ENCODE measurements at regions not wholly inside any gene's neighbourhood (a gene's known extent, or its start where the extent isn't known, plus 50 kb on each side); places are given as distances from the start of the nearest gene placed in this dataset.

DNA sequence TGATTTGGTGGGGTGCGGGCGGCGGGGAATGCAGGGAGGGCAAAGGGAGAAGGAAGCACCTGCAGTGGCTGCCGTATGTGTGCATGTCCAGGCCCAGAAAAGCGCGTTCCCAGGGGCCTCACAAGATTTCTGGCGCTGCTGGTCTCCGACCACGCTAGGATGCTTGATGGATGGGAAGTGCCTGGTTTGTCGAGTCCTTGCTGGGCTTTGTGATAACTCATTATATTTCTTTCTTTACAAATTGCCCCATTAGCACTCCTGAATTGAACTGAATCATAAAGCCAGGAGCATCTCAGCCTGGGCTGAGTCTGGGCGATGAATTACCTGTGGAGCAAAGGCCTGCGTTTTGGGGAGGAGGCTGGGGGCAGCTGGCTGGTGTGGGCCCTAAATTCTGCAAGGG, 69.2 kb upstream of the LMO1 start:
- Histone ChIP-seq H3K4me1 (ENCODE audit: control insufficient read depth in 2 of 2, insufficient read depth in 2 of 2, low read length in 1 of 2) (peaks cover 3 to 22% of the 10 kb centered on the region in 2 donors), H3K27ac (ENCODE audit: low read depth in 2 of 2, low read length in 1 of 2) (no peak overlapping the region), H3K9me3 (ENCODE audit: control insufficient read depth in 2 of 2, insufficient read depth in 1 of 2, low read depth in 1 of 2, low read length in 1 of 2) (no peaks in the 10 kb centered on the region), H3K27me3 (ENCODE audit: control insufficient read depth in 1 of 2, insufficient read depth in 2 of 2, low read length in 2 of 2) (no peaks in the 10 kb centered on the region), H3K4me3 (ENCODE audit: low read depth in 1 of 2, low read length in 2 of 2) (no peak overlapping the region), H3K36me3 (ENCODE audit: control insufficient read depth in 2 of 2, insufficient read depth in 2 of 2, low read length in 1 of 2) (no peaks in the 10 kb centered on the region)
- 83 to 84% methylated on average over 12 of the region's 12 CpGs for WGBS, 2 donors

DNA sequence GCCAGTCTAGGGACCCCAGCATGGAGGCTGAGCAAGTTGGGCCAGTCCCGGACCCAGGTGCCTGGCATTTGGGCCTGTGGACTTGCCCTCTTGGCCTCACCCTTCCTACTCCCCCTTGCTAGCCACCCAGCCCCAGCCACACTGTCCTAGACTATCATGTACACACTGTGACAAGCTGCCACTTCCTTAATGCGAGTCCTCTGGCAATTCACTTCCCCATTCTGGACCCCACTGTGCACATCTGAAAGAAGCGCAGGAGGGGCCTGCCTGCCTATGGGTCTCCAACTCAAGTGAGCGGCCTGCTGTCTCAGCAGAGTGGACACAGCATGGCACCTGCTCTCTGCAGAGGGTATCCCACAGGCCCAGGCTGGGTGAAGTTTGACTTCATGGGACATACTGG, 68.5 kb upstream of the LMO1 start:
- Histone ChIP-seq H3K27ac (ENCODE audit: low read depth in 2 of 2, low read length in 1 of 2) (no peak overlapping the region), H3K4me1 (ENCODE audit: control insufficient read depth in 2 of 2, insufficient read depth in 2 of 2, low read length in 1 of 2) (peaks cover 6 to 22% of the 10 kb centered on the region in 2 donors), H3K27me3 (ENCODE audit: control insufficient read depth in 1 of 2, insufficient read depth in 2 of 2, low read length in 2 of 2) (no peaks in the 10 kb centered on the region), H3K36me3 (ENCODE audit: control insufficient read depth in 2 of 2, insufficient read depth in 2 of 2, low read length in 1 of 2) (no peaks in the 10 kb centered on the region), H3K4me3 (ENCODE audit: low read depth in 1 of 2, low read length in 2 of 2) (no peak overlapping the region), H3K9me3 (ENCODE audit: control insufficient read depth in 2 of 2, insufficient read depth in 1 of 2, low read depth in 1 of 2, low read length in 1 of 2) (no peaks in the 10 kb centered on the region)
- 73 to 84% methylated on average over 4 of the region's 4 CpGs for WGBS, 2 donors

DNA sequence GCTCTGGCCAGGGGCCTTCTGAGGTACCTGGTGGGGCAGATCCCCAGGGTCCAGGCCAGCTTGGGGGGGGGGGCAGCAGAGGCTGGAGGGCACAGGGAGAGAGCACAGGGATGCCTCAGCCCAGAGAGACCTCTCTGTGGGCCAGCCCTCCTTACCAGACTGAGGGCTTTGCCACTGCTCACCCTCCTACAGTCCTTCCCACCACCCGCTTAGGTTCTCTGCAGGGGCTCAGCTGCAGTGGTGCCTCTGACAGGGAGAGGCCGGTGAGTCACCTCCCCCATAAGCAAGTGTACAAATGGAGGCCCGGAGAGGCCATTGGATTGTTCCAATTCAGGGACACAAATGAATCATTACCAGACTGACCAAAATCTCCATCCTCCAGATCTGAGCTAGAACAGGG, 68.1 kb upstream of the LMO1 start:
- Histone ChIP-seq H3K36me3 (ENCODE audit: control insufficient read depth in 2 of 2, insufficient read depth in 2 of 2, low read length in 1 of 2) (no peaks in the 10 kb centered on the region), H3K4me3 (ENCODE audit: low read depth in 1 of 2, low read length in 2 of 2) (no peak overlapping the region), H3K4me1 (ENCODE audit: control insufficient read depth in 2 of 2, insufficient read depth in 2 of 2, low read length in 1 of 2) (peaks cover 6 to 21% of the 10 kb centered on the region in 2 donors), H3K27me3 (ENCODE audit: control insufficient read depth in 1 of 2, insufficient read depth in 2 of 2, low read length in 2 of 2) (no peaks in the 10 kb centered on the region), H3K9me3 (ENCODE audit: control insufficient read depth in 2 of 2, insufficient read depth in 1 of 2, low read depth in 1 of 2, low read length in 1 of 2) (no peaks in the 10 kb centered on the region), H3K27ac (ENCODE audit: low read depth in 2 of 2, low read length in 1 of 2) (no peak overlapping the region)
- WGBS, 2 donors, result 84 to 90% methylated on average over 3 of the region's 3 CpGs

DNA sequence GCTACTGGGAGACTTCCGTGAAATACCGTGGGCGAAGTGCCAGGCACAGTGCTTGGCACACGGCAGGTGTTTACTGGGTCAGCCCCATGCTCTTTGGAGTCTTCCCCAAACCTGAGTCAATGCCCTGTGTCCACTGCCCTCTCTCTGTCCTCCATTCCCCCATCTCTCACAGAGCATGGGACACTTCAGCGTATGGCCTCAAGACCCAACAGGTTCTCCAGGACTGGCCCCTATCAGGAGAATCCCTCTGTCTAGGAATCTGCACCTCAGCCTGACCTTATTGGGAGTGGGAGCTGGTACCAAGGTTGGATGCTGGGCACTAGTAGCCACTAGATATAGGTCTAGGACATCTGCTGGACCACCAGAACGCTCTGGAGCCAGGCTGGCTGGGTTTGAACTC, 67.2 kb upstream of the LMO1 start:
- H3K9me3 ChIP-seq (ENCODE audit: control insufficient read depth in 2 of 2, insufficient read depth in 1 of 2, low read depth in 1 of 2, low read length in 1 of 2), result no peaks in the 10 kb centered on the region
- no peak overlapping the region for H3K27ac ChIP-seq (ENCODE audit: low read depth in 2 of 2, low read length in 1 of 2)
- peaks cover 6 to 14% of the 10 kb centered on the region in 2 donors for H3K4me1 ChIP-seq (ENCODE audit: control insufficient read depth in 2 of 2, insufficient read depth in 2 of 2, low read length in 1 of 2)
- no peaks in the 10 kb centered on the region for H3K27me3 ChIP-seq (ENCODE audit: control insufficient read depth in 1 of 2, insufficient read depth in 2 of 2, low read length in 2 of 2)
- H3K4me3 ChIP-seq (ENCODE audit: low read depth in 1 of 2, low read length in 2 of 2), result no peak overlapping the region
- no peaks in the 10 kb centered on the region for H3K36me3 ChIP-seq (ENCODE audit: control insufficient read depth in 2 of 2, insufficient read depth in 2 of 2, low read length in 1 of 2)
- WGBS, 2 donors, result 65 to 72% methylated on average over 6 of the region's 6 CpGs

DNA sequence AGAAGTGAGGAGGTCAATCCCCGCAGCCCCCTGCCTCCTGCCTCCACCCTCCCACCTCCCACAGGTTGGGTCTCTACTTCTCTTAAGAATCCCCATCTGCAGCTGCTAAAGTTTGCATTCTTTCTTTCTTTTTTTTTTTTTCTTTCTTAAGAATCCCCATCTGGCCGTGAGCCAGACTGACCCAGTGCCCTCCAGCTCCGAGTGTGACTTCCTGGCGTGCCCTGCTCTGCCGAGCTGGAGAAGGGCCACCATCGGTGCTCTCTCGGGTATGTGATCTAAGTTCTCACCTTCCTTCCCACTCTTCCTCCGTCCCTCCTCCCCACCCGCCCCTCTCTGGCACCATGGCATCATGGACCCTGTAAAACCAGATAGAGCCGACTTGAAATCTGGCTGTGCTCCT, 66.7 kb upstream of the LMO1 start:
- 28 to 42% methylated on average over 10 of the region's 10 CpGs for WGBS, 2 donors
- no peak overlapping the region for H3K4me3 ChIP-seq (ENCODE audit: low read depth in 1 of 2, low read length in 2 of 2)
- no peak overlapping the region for H3K27ac ChIP-seq (ENCODE audit: low read depth in 2 of 2, low read length in 1 of 2)
- no peaks in the 10 kb centered on the region for H3K27me3 ChIP-seq (ENCODE audit: control insufficient read depth in 1 of 2, insufficient read depth in 2 of 2, low read length in 2 of 2)
- H3K9me3 ChIP-seq (ENCODE audit: control insufficient read depth in 2 of 2, insufficient read depth in 1 of 2, low read depth in 1 of 2, low read length in 1 of 2), result no peaks in the 10 kb centered on the region
- H3K4me1 ChIP-seq (ENCODE audit: control insufficient read depth in 2 of 2, insufficient read depth in 2 of 2, low read length in 1 of 2), result peaks cover 8 to 13% of the 10 kb centered on the region in 2 donors
- H3K36me3 ChIP-seq (ENCODE audit: control insufficient read depth in 2 of 2, insufficient read depth in 2 of 2, low read length in 1 of 2), result no peaks in the 10 kb centered on the region

DNA sequence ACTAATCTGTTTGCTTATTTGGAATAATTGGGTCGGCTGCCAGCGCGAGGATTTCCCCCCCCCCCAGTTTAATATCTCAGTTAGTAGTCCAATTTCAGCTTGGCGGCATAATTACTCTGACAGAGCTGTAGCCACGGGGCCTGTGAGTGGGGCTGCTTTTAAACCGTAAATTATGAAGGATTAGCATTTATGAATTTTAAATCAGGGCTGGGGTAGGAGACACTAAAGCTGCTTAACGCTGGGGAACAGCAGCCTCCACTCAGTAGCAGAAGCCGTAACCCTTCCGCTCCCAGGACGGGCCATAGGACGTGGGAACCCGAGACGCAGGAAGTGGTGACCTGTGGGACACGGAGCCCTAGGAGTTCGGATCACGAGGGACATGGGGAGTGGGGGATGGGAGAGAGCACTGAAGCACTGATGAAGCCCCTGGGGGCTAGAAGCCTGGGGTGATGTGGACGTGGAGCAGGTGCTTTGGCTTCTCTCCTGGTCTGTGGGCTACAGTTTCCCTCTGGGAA, 66.2 kb upstream of the LMO1 start:
- no peaks in the 10 kb centered on the region for H3K27me3 ChIP-seq (ENCODE audit: control insufficient read depth in 1 of 2, insufficient read depth in 2 of 2, low read length in 2 of 2)
- H3K36me3 ChIP-seq (ENCODE audit: control insufficient read depth in 2 of 2, insufficient read depth in 2 of 2, low read length in 1 of 2), result no peaks in the 10 kb centered on the region
- WGBS, 2 donors, result 35 to 44% methylated on average over 17 of the region's 17 CpGs
- H3K9me3 ChIP-seq (ENCODE audit: control insufficient read depth in 2 of 2, insufficient read depth in 1 of 2, low read depth in 1 of 2, low read length in 1 of 2), result no peaks in the 10 kb centered on the region
- H3K27ac ChIP-seq (ENCODE audit: low read depth in 2 of 2, low read length in 1 of 2), result no peak overlapping the region
- H3K4me1 ChIP-seq (ENCODE audit: control insufficient read depth in 2 of 2, insufficient read depth in 2 of 2, low read length in 1 of 2), result peaks cover 8 to 13% of the 10 kb centered on the region in 2 donors
- no peak overlapping the region for H3K4me3 ChIP-seq (ENCODE audit: low read depth in 1 of 2, low read length in 2 of 2)

DNA sequence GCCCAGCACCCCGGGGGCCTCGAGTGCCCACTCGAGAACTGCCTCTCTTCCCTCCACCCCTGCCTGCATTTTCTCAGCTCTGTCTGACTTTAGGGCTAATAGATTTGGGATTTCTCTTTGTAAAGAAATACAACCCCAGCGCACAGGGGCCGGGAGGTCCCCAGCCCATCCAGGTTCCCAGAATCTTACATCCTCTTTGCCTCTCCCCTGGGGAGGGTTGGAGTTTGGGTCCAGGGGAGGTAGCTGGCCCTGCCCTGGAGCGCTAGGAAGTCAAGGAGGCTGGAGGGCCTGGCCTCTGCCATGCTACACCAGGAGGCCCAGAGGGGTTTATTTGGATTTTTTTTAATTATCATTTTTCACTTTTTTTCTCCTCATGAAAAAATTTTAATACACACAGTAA, 65.7 kb upstream of the LMO1 start:
- Histone ChIP-seq H3K9me3 (ENCODE audit: control insufficient read depth in 2 of 2, insufficient read depth in 1 of 2, low read depth in 1 of 2, low read length in 1 of 2) (no peaks in the 10 kb centered on the region), H3K27me3 (ENCODE audit: control insufficient read depth in 1 of 2, insufficient read depth in 2 of 2, low read length in 2 of 2) (no peaks in the 10 kb centered on the region), H3K4me3 (ENCODE audit: low read depth in 1 of 2, low read length in 2 of 2) (no peak overlapping the region), H3K36me3 (ENCODE audit: control insufficient read depth in 2 of 2, insufficient read depth in 2 of 2, low read length in 1 of 2) (no peaks in the 10 kb centered on the region), H3K4me1 (ENCODE audit: control insufficient read depth in 2 of 2, insufficient read depth in 2 of 2, low read length in 1 of 2) (peaks cover 8 to 11% of the 10 kb centered on the region in 2 donors), H3K27ac (ENCODE audit: low read depth in 2 of 2, low read length in 1 of 2) (no peak overlapping the region)
- 79 to 87% methylated on average over 6 of the region's 6 CpGs for WGBS, 2 donors

DNA sequence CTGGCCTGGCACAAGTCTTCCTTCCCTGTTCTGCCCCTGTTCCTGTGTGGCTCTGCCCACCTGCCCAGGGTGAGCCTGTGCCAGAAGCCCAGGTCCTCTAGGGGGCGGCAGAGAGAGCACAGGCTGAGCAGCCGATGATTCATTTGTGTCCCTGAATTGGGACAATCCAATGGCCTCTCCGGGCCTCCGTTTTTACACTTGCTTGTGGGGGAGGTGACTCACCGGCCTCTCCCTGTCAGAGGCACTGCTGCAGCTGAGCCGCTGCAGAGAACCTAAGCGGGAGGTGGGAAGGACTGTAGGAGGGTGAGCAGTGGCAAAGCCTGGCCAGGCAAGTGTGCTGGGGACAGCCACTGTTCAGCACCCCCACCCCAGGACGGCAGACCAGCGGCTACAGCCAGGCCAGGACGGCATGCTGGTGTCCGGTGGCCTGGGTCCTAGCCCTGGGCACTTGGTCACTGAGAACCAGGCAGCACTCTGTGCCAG, 65.2 kb upstream of the LMO1 start:
- Histone ChIP-seq H3K9me3 (ENCODE audit: control insufficient read depth in 2 of 2, insufficient read depth in 1 of 2, low read depth in 1 of 2, low read length in 1 of 2) (no peaks in the 10 kb centered on the region), H3K36me3 (ENCODE audit: control insufficient read depth in 2 of 2, insufficient read depth in 2 of 2, low read length in 1 of 2) (no peaks in the 10 kb centered on the region), H3K4me3 (ENCODE audit: low read depth in 1 of 2, low read length in 2 of 2) (no peak overlapping the region), H3K27me3 (ENCODE audit: control insufficient read depth in 1 of 2, insufficient read depth in 2 of 2, low read length in 2 of 2) (no peaks in the 10 kb centered on the region), H3K27ac (ENCODE audit: low read depth in 2 of 2, low read length in 1 of 2) (no peak overlapping the region), H3K4me1 (ENCODE audit: control insufficient read depth in 2 of 2, insufficient read depth in 2 of 2, low read length in 1 of 2) (peaks cover 8% of the 10 kb centered on the region in 2 donors)
- 13 to 17% methylated on average over 11 of the region's 11 CpGs for WGBS, 2 donors

DNA sequence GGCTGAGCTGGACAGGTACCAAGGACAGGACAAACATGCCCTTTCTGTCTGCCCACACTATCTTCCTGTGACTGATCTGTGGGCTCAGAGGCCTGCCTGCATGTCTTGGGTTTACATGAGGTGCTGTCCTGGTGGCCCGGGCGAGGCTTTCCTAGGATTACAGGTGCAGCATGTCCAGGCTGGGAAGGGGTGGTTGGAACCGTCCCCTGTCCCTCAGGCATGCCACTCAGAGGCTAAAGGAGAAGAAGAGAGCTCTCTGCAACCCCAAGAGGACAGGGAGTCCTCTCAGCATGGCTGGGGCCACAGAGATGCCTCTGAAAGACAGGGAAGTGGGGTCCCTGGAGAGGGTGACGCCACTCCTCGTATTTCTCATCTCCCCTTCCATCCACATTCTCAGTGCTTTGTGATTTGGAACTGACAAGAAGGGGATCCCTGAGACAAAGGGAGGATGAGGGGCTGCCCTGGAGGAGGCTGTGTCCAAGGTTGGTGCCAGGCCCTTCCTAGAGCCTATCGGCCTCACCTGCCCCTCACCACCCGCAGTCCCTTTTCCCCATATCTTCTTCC, 64.6 kb upstream of the LMO1 start:
- Histone ChIP-seq H3K27ac (ENCODE audit: low read depth in 2 of 2, low read length in 1 of 2) (no peak overlapping the region), H3K9me3 (ENCODE audit: control insufficient read depth in 2 of 2, insufficient read depth in 1 of 2, low read depth in 1 of 2, low read length in 1 of 2) (no peaks in the 10 kb centered on the region), H3K36me3 (ENCODE audit: control insufficient read depth in 2 of 2, insufficient read depth in 2 of 2, low read length in 1 of 2) (no peaks in the 10 kb centered on the region), H3K4me1 (ENCODE audit: control insufficient read depth in 2 of 2, insufficient read depth in 2 of 2, low read length in 1 of 2) (peaks cover 5 to 10% of the 10 kb centered on the region in 2 donors), H3K4me3 (ENCODE audit: low read depth in 1 of 2, low read length in 2 of 2) (no peak overlapping the region), H3K27me3 (ENCODE audit: control insufficient read depth in 1 of 2, insufficient read depth in 2 of 2, low read length in 2 of 2) (no peaks in the 10 kb centered on the region)
- WGBS, 2 donors, result 87 to 92% methylated on average over 7 of the region's 7 CpGs

DNA sequence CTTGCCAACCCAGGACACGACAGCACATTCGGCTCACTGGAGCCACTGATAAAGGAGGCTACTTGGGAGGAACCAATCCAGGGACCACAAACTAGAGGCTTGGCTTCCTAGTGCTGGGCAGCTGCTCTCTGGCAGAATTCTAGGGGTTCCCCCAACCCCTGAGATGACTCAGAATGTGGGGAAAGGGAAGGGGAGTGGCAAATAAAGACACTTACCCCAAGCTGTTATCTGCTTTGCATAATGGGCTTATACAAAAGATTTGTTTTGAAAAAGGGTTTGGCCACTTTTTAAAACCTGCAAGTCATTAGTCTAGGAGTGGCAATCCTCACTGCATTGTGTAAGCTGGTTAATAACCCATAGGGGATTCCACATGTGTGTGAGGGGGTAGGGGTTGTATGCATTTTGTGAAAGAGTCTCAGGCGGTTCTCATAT, 64.1 kb upstream of the LMO1 start:
- 47 to 60% methylated on average over 3 of the region's 3 CpGs for WGBS, 2 donors
- Histone ChIP-seq H3K27ac (ENCODE audit: low read depth in 2 of 2, low read length in 1 of 2) (no peak overlapping the region), H3K4me1 (ENCODE audit: control insufficient read depth in 2 of 2, insufficient read depth in 2 of 2, low read length in 1 of 2) (peaks cover 5 to 10% of the 10 kb centered on the region in 2 donors)

More for the DNA sequence above, 64.1 kb upstream of the LMO1 start:
- H3K9me3 ChIP-seq (ENCODE audit: control insufficient read depth in 2 of 2, insufficient read depth in 1 of 2, low read depth in 1 of 2, low read length in 1 of 2), result no peaks in the 10 kb centered on the region
- no peaks in the 10 kb centered on the region for H3K27me3 ChIP-seq (ENCODE audit: control insufficient read depth in 1 of 2, insufficient read depth in 2 of 2, low read length in 2 of 2)
- H3K36me3 ChIP-seq (ENCODE audit: control insufficient read depth in 2 of 2, insufficient read depth in 2 of 2, low read length in 1 of 2), result no peaks in the 10 kb centered on the region
- H3K4me3 ChIP-seq (ENCODE audit: low read depth in 1 of 2, low read length in 2 of 2), result no peak overlapping the region

Data from esophagus (tissue), 2 donors.